ENCODE measurements at regions not wholly inside any gene's neighbourhood (a gene's known extent, or its start where the extent isn't known, plus 50 kb on each side); places are given as distances from the start of the nearest gene placed in this dataset.

GRCh38 chr4:96744676-96745075, 904.8 kb downstream of the PDHA2 start:
- in situ Hi-C loops (cut with HindIII; ENCODE audit: low sequenced_read_pairs), result no loop called here

- in situ Hi-C loops (cut with HindIII; ENCODE audit: low sequenced_read_pairs), result no loop called here
Measured at GRCh38 chr4:96753216-96753615, 913.3 kb downstream of the PDHA2 start.

- in situ Hi-C loops (cut with HindIII; ENCODE audit: low sequenced_read_pairs), result no loop called here
Measured at GRCh38 chr4:96755569-96756484, 915.9 kb downstream of the PDHA2 start.

- in situ Hi-C loops (cut with HindIII; ENCODE audit: low sequenced_read_pairs), result no loop called here
Measured at GRCh38 chr4:96756584-96756983, 916.7 kb downstream of the PDHA2 start.

GRCh38 chr4:96763546-96763945, 923.7 kb downstream of the PDHA2 start:
- in situ Hi-C loops (cut with HindIII; ENCODE audit: low sequenced_read_pairs), result no loop called here

- in situ Hi-C loops (cut with HindIII; ENCODE audit: low sequenced_read_pairs), result no loop called here
Measured at GRCh38 chr4:96766359-96766758, 926.5 kb downstream of the PDHA2 start.

GRCh38 chr4:96767815-96768480, 928.1 kb downstream of the PDHA2 start:
- in situ Hi-C loops (cut with HindIII; ENCODE audit: low sequenced_read_pairs), result no loop called here

GRCh38 chr4:96775501-96775900, 935.6 kb downstream of the PDHA2 start:
- in situ Hi-C loops (cut with HindIII; ENCODE audit: low sequenced_read_pairs), result no loop called here

GRCh38 chr4:96776920-96777527, 937.1 kb downstream of the PDHA2 start:
- in situ Hi-C loops (cut with HindIII; ENCODE audit: low sequenced_read_pairs), result no loop called here

GRCh38 chr4:96784336-96784735, 944.4 kb downstream of the PDHA2 start:
- in situ Hi-C loops (cut with HindIII; ENCODE audit: low sequenced_read_pairs), result no loop called here

GRCh38 chr4:96786306-96786705, 946.4 kb downstream of the PDHA2 start:
- in situ Hi-C loops (cut with HindIII; ENCODE audit: low sequenced_read_pairs), result no loop called here

GRCh38 chr4:96787766-96788165, 947.9 kb downstream of the PDHA2 start:
- in situ Hi-C loops (cut with HindIII; ENCODE audit: low sequenced_read_pairs), result no loop called here

- in situ Hi-C loops (cut with HindIII; ENCODE audit: low sequenced_read_pairs), result no loop called here
Measured at GRCh38 chr4:96809563-96809962, 969.7 kb downstream of the PDHA2 start.

- in situ Hi-C loops (cut with HindIII; ENCODE audit: low sequenced_read_pairs), result no loop called here
Measured at GRCh38 chr4:96827086-96827485, 987.2 kb downstream of the PDHA2 start.

GRCh38 chr4:96833831-96834230, 993.9 kb downstream of the PDHA2 start:
- in situ Hi-C loops (cut with HindIII; ENCODE audit: low sequenced_read_pairs), result no loop called here

GRCh38 chr4:96835991-96836390, 996.1 kb downstream of the PDHA2 start:
- in situ Hi-C loops (cut with HindIII; ENCODE audit: low sequenced_read_pairs), result no loop called here

- in situ Hi-C loops (cut with HindIII; ENCODE audit: low sequenced_read_pairs), result no loop called here
Measured at GRCh38 chr4:96839441-96839840, 999.5 kb downstream of the PDHA2 start.

- in situ Hi-C loops (cut with HindIII; ENCODE audit: low sequenced_read_pairs), result no loop called here
Measured at GRCh38 chr4:96841801-96842200, 1001.9 kb downstream of the PDHA2 start.

GRCh38 chr4:96844858-96845490, 1005.1 kb downstream of the PDHA2 start:
- in situ Hi-C loops (cut with HindIII; ENCODE audit: low sequenced_read_pairs), result no loop called here

- in situ Hi-C loops (cut with HindIII; ENCODE audit: low sequenced_read_pairs), result no loop called here
Measured at GRCh38 chr4:96845819-96846218, 1005.9 kb downstream of the PDHA2 start.

GRCh38 chr4:96874657-96875056, 1034.8 kb downstream of the PDHA2 start:
- in situ Hi-C loops (cut with HindIII; ENCODE audit: low sequenced_read_pairs), result no loop called here
